GM20000 (cell line): ENCODE measurements at regions not wholly inside any gene's neighbourhood (a gene's known extent, or its start where the extent isn't known, plus 50 kb on each side); places are given as distances from the start of the nearest gene placed in this dataset.

Source experiments
- DNase-seq: peaks from one replicate; pipeline ENCODE4 v3.0.0; 2012; ENCODE audit warnings: low spot score
- CTCF ChIP-seq: IDR thresholded peaks from 2 replicates; pipeline ENCODE4 v1.5.1; 2012; ENCODE audit warnings: mild to moderate bottlenecking, control low read depth; ENCODE audit errors: extremely low read depth, missing control alignments

- TF ChIP-seq CTCF, result no peak
- DNase-seq, result no peak
Measured at GRCh38 chrX:25663701-25664100, 474.4 kb upstream of the MAGEB18 start.

DNA sequence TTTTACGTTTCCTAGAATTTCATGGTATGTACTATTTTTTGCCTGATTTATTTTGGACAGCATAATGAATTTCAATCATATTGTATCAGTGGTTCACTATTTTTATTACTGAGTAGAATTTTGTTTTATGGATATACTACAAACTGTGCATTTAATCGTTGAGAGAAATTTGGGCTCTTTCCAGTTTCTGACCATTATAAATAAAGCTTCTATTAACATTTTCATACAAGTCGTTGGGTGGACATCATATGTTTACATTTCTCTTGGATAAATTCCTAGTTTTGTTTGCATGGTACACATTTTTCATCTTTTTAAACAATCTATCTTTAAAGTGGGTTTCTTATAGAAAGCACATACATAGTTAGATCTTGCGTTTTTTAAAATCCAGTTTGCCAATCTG lies 472.7 kb upstream of the MAGEB18 start:
- TF ChIP-seq CTCF, result no peak
- DNase-seq, result no peak

DNA sequence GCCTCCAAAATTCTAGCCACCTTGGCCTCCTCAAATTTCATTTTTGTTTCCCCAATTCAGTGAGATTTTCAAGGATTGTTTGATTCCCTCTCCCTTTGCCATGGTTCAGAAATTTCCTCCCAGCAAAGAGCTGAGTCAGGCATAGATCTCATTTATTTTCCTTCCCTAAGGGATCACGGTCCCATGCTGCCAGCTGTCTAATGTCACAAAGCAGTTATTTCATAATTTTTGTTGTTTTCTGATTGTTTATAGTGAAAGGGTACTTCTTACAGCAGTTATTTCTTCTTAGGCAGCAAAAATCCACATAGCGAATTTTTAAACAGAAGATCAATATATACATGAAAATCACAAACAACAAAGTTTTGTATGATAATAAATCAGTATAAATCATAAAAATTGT lies 470.5 kb upstream of the MAGEB18 start:
- TF ChIP-seq CTCF, result no peak
- DNase-seq, result no peak

DNA sequence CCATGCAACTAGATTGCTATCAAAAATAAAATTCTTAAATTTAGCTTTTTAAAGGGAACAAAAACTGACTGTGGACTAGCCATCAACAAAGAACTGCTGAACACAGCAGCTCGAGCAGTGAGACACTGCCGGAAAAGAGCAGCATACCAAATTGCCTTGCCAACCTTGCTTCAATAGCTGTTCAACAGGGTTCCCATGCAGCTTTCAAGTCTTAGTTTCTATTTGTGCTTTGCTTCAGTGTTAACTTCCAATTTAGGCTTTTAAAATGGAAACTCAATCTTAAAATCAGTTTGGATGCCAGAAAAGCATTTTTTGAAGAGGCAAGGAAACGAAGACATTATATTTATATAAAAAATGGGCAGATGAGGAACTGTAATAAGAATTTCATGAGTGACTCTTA lies 463.4 kb upstream of the MAGEB18 start:
- no peak for DNase-seq
- TF ChIP-seq CTCF, result no peak

GRCh38 chrX:25701876-25702275 lies 436.3 kb upstream of the MAGEB18 start:
- no peak for DNase-seq
- TF ChIP-seq CTCF, result no peak

GRCh38 chrX:25717122-25717521 lies 421.0 kb upstream of the MAGEB18 start:
- TF ChIP-seq CTCF, result no peak

DNA sequence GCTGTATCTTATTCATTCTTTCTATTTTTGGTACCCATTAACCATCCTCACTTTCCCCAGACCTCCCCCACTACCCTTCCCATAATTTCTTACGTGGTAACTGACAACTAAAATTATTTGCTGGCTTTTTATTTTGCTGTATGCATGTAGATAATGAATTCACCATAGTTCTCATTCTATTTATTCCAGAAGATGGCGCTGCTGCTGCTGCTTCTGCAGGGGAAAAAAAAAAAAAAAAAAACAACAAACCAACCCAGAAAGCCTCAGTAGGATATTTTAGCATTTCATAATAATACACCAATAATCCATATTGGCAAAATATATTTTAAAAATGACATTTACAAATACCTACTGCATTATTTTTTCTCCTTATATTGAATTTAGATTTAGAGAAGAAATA lies 416.6 kb upstream of the MAGEB18 start:
- DNase-seq, result no peak
- TF ChIP-seq CTCF, result no peak

More at GRCh38 chrX:25717122-25717521, 421.0 kb upstream of the MAGEB18 start:
- DNase-seq, result no peak
